ENCODE measurements at regions not wholly inside any gene's neighbourhood (a gene's known extent, or its start where the extent isn't known, plus 50 kb on each side); places are given as distances from the start of the nearest gene placed in this dataset.

- peaks cover 6% of the 10 kb centered on the region; the same call in 1 of the 2 replicates for H3F3A ChIP-seq (replicated peaks; ENCODE audit: low read depth)
- no peak overlapping the region for H3K4me2 ChIP-seq
- no peak overlapping the region for H3K27ac ChIP-seq (ENCODE audit: low read depth)
- no peaks in the 10 kb centered on the region for H3K79me2 ChIP-seq (replicated peaks; ENCODE audit: insufficient read depth)
- no peak for DNase-seq (ENCODE audit: low spot score)
- H3K27ac Mint-ChIP-seq = no peak overlapping the region
- no peak overlapping the region; the same call in 1 of the 2 replicates for H2AFZ ChIP-seq
- H3K4me1 ChIP-seq (ENCODE audit: insufficient read depth) = peaks cover 16% of the 10 kb centered on the region
- no peaks in the 10 kb centered on the region for H3K36me3 ChIP-seq (ENCODE audit: insufficient read depth)
- H3K4me3 ChIP-seq = no peak overlapping the region
- H4K20me1 ChIP-seq (replicated peaks; ENCODE audit: insufficient read depth) = no peaks in the 10 kb centered on the region
- peaks cover 11% of the 10 kb centered on the region for H3K27me3 Mint-ChIP-seq (ENCODE audit: insufficient read depth, low read depth, poor library complexity)
- H3K9me3 Mint-ChIP-seq = peaks cover 14% of the 10 kb centered on the region; the same call in 2 of the 3 replicates
- no peaks in the 10 kb centered on the region for H3K36me3 Mint-ChIP-seq (ENCODE audit: low read depth)
- H3K4me3 Mint-ChIP-seq = no peak overlapping the region
- H3K27me3 ChIP-seq (ENCODE audit: insufficient read depth) = no peaks in the 10 kb centered on the region
- TF ChIP-seq REST (IDR thresholded peaks at IDR 0.05; ENCODE audit: unreplicated experiment) (no peak), ZNF114 (CRISPR knock-in tag; IDR thresholded peaks at IDR 0.05) (no peak), CREB1 (CRISPR knock-in tag; IDR thresholded peaks at IDR 0.05; ENCODE audit: low read depth) (no peak), POLR2AphosphoS5 (IDR thresholded peaks at IDR 0.05; ENCODE audit: low read depth) (no peak), STAT1 (IDR thresholded peaks at IDR 0.05; ENCODE audit: unreplicated experiment) (no peak), JUNB (IDR thresholded peaks at IDR 0.05; ENCODE audit: unreplicated experiment) (no peak), EZH2phosphoT487 (IDR thresholded peaks at IDR 0.05; ENCODE audit: unreplicated experiment) (no peak), CTCF (conservative IDR thresholded peaks at IDR 0.05; ENCODE audit: low read depth in 2 of 2) (no peak), ETS1 (IDR thresholded peaks at IDR 0.05) (no peak), ZNF331 (CRISPR knock-in tag; IDR thresholded peaks at IDR 0.05; ENCODE audit: low read depth) (no peak), EZH2 (IDR thresholded peaks at IDR 0.05; ENCODE audit: low read depth, unreplicated experiment) (no peak), ZNF462 (CRISPR knock-in tag; IDR thresholded peaks at IDR 0.05) (no peak), NANOG (IDR thresholded peaks at IDR 0.05; ENCODE audit: borderline replicate concordance) (no peak)
- ATAC-seq = no peak
- H3K4me1 Mint-ChIP-seq = peaks cover 17% of the 10 kb centered on the region
- no peaks in the 10 kb centered on the region for H3K9me2 ChIP-seq (ENCODE audit: insufficient read depth)
Measured at GRCh38 chr20:23200413-23200812, 114.3 kb upstream of the CD93 start.
